HK-2 (cell line): ENCODE measurements at regions not wholly inside any gene's neighbourhood (a gene's known extent, or its start where the extent isn't known, plus 50 kb on each side); places are given as distances from the start of the nearest gene placed in this dataset.
A peak's percentile ranks its signal among the peaks of the same experiment; 100 is the strongest.
"Not testable (repeated sequence)": the region's sequence is repeated elsewhere in the genome, so short reads cannot be mapped to it uniquely, and the experiment has no call there.

Experiments used
- DNase-seq: peaks from one replicate; pipeline ENCODE4 v3.0.0-alpha.2; 2018; ENCODE audit not compliant: unreplicated experiment

GRCh38 chr3:194019398-194020165 is 116.4 kb upstream of the HES1 start:
- DNase-seq = no peak

DNA sequence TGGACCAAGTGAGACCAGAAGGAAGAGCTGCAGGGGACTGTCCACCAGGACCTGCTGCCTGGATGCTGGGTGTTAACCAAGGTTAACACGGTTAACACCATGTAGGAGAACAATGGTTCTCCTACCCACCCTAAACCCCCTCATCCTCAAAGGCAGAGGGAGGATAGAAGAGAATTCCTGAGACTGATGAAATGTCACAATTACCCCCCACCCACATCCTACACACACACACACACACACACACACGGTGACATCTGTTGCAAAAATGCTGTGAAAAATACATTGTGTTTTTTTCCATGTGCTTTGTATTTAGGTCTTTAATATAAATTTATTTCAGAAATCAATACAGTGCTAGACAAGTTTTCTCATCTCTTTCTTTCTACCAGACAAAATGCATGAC is 113.9 kb upstream of the HES1 start:
- DNase-seq = no peak

DNA sequence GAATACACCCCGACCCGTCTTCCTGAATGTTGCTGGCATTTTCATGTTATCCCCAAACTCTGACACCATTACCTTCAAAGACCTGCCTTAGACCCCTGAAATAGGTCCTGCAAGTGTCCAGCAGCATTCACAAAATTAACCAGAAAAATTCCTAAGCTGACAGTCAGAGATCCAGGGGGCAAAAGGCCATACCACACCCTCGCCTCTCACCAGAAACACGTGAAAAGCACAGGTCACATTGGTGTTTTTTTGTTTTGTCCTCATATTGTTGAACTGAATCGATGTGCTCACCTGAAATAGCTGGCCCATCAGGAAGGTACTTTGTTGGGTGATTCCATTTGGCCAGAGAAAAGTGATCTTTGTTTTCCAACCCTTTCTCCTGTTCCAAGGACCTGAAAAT is 113.1 kb upstream of the HES1 start:
- no peak for DNase-seq

- DNase-seq = no peak
These were observed 112.3 kb upstream of the HES1 start for GRCh38 chr3:194023501-194024280.

- no peak for DNase-seq
These were observed 110.8 kb upstream of the HES1 start for GRCh38 chr3:194025119-194025518.

GRCh38 chr3:194025951-194026350 is 110.0 kb upstream of the HES1 start:
- no peak for DNase-seq

DNA sequence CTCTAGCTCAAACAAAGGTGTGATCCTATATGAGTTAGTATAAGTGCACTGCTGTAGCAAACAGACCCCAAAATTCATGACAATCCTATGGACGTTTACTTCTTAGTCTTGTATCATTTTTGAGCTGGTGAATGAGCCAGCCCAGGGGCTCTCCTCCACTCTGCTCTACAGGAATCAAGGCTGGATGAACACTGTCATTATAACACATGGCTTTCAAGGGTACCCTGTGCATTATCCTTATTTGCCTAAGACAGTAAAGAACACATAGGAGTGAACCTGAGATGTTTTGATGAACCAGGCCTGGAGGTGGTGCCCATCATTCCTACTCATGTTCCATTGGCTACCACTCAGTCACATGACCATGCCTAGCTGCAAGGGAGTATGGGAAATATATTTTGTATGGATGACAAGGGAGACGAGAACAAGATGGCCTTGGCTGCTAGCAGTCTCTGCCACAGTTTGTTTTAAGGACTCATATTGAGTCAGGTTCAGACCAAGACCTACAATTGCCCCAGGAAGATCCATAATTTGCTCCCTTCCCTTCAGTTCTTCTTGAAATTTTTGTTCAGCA is 107.4 kb upstream of the HES1 start:
- no peak for DNase-seq

GRCh38 chr3:194029846-194030245 is 106.1 kb upstream of the HES1 start:
- DNase-seq = no peak

- no peak for DNase-seq
These were observed 105.6 kb upstream of the HES1 start for GRCh38 chr3:194030372-194030771.

DNA sequence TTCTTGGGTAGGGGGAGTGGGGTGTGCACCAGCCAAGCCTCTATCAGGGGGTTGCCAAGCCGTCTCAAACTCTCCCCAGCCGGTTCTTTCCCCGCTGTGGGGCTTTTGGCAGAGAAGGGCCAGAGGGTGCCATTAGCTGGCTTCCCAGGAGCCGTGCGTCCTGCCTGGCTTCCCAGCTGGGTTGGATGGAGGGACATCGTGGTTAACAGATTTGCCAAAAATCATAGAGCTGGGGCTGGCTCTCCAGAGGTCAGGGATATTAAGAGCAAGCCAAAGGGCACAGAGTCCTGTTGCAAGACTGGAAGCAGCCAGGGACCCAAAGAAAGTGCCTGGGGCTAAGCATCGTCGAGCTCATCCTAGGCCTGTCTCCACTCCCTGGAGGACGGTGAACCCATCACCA is 104.6 kb upstream of the HES1 start:
- no peak for DNase-seq

DNA sequence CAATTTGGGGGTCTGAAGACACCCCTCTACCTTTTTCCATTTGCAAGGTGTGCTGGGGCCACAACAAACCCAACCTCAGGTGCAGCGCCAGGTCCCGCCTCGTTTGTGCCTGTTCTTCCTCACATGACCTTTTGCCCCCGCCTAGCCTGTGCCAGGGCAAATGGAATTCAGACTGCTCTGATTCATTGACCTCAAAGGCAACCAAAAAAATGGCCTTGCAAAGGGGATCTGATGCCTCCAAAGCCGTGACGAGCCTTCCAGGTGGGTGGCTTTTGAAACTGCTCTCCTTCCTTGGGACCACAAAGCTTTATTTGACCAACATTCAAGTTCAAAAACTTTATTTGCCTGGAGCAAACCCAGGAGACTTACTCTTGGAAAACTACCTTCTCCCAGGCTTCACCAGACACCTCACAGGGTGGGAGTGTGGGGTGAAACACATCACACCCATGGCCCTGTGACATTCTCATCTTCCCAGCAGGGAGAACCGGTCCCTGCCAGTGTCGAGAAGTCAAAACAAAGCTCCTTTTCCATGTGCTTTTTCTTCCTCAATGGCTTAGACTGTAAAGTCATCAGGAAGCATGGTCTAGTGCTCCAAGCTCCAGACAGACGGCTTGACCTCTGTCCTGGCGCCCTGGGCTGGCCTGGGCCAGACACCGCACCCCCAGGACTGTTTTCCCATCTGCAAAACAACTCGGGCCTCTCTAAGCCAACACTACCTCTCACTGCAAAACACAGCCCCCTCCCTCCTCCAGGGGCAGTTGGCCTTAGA is 103.9 kb upstream of the HES1 start:
- DNase-seq = peak; percentile 25

GRCh38 chr3:194032828-194033435 is 103.0 kb upstream of the HES1 start:
- DNase-seq = no peak

DNA sequence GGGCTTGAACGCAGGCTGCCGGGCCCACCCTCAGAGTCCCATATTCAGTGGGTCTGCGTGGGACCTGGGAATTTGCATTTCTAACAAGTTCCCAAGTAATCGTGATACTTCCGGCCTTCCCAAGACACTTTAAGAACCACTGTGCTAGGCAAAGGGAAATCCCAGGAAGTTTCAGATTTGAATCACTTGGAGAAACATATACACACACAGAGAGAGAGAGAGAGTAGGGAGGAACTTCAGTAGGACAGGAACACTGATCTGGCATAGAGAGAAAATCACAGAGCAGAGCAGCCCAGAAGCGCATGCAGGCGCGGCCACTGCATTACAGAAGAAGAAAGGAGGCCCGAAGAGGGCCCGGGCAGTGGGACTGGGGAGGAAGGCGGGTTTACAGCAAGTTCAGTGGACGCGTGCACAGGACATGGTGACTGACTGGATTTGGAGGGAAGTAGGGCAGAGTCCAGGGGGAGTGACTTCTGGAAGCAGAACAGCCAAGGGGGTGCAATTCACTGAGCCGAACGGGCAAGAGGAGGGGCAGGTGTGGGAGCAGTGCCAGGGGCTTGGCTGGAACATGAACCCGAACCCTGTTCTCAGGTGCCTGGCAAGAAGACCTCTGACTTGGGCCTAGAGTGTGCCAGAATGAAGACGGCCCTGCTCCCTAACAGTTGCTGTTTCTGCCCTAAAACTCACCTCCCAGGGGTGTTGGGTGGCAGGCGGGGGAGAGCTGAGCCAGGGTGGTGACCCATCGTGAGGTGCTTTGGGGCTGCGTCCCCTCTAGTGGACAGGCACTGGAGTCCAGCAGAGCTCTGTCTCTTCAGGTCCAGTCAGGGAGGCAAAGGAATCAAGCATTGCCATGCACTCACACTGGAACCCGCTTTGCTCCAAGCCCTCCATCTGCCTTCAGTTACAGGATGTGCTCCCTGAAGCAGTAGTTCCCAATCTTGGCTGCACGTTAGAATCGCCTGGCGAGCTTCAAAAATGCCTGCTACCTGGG is 101.3 kb upstream of the HES1 start:
- DNase-seq = no peak

GRCh38 chr3:194035406-194036138 is 100.4 kb upstream of the HES1 start:
- DNase-seq = no peak

DNA sequence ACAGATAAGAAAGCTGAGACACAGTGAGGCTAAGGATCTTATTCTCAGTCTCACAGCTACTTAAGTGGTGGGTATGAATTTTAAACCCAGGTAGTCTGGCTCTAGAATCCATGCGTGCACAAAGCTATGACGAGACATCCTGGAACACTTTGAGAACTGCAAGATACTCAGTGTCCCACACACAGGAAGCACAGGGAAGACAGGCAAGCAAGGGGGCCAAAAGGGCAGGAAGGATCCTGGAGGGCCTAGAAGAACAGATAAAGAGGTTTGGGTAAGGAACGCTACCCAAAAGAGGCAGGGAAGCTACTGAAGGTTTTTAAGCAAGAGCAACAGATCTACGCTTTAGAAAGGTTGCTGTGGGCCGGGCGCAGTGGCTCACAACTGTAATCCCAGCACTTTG is 99.1 kb upstream of the HES1 start:
- no peak for DNase-seq

DNA sequence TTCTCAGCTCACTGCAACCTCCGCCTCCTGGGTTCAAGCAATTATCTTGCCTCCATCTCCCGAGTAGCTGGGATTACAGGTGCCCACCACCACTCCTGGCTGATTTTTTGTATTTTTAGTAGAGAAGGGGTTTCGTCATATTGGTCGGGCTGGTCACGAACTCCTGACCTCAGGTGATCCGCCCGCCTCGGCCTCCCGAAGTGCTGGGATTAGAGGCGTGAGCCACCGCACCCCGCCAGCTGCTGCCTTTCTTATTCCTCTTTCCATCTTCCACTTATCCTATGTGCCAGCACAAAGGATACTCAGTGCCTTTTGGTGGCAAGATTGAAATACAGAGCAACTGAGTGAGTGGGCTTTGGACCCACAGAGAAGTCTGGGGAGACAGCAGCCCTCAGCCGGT is 97.6 kb upstream of the HES1 start:
- DNase-seq = not testable (repeated sequence)

DNA sequence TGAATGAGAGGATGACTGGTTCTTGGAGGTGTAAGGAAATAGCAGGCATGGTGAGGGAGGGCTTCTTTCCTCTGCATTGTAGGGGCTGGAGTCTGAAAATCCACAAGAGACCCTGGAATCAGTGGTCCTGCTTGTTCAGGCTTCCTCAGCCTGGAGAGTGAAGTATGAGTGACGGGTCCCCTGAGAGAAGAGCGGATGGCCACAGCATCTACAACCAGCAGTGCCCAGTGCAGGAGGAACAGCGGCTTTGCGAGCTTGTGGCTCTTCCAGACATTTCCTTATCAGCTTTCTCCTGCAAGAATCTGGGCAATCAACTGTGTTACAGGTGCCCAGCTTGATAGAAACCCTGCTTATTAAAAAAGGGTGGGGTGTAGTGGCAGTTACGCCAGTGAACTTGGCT is 97.0 kb upstream of the HES1 start:
- no peak for DNase-seq

- DNase-seq = no peak
These were observed 95.3 kb upstream of the HES1 start for GRCh38 chr3:194040516-194041273.

GRCh38 chr3:194042927-194043326 is 93.0 kb upstream of the HES1 start:
- DNase-seq = peak; percentile 14
